Loucy (cell line): ENCODE measurements at regions not wholly inside any gene's neighbourhood (a gene's known extent, or its start where the extent isn't known, plus 50 kb on each side); places are given as distances from the start of the nearest gene placed in this dataset.

ENCODE experiments used
- CTCF ChIP-seq: fragments of 200-600 bp; sonication (generic); conservative IDR thresholded peaks from 2 replicates; pipeline ENCODE4 v1.5.1; 2014; ENCODE audit warnings: mild to moderate bottlenecking, antibody characterized with exemption, low read length
- EZH2phosphoT487 ChIP-seq: fragments of 200-600 bp; IDR thresholded peaks from 2 replicates; pipeline ENCODE4 v1.6.1; 2018; ENCODE audit warnings: antibody characterized with exemption, mild to moderate bottlenecking, moderate library complexity, borderline replicate concordance

GRCh38 chr3:17911986-17912760 lies 169.7 kb upstream of the TBC1D5 start:
- TF ChIP-seq CTCF (no peak), EZH2phosphoT487 (no peak)
